NCI-H82 treated with DMSO at 0.1 percent for 48 hours (cell line): ENCODE measurements at regions not wholly inside any gene's neighbourhood (a gene's known extent, or its start where the extent isn't known, plus 50 kb on each side); places are given as distances from the start of the nearest gene placed in this dataset.
"Not testable (repeated sequence)": the region's sequence is repeated elsewhere in the genome, so short reads cannot be mapped to it uniquely, and the experiment has no call there.

Experiments
- DNase-seq: peaks from one replicate; lab custom pipeline; 2025; ENCODE audit not compliant: unreplicated experiment; lab: John Stamatoyannopoulos, UW

GRCh38 chr1:178572604-178573003 is 59.7 kb downstream of the TEX35 start:
- no peak for DNase-seq

- no peak for DNase-seq
Observed at GRCh38 chr1:178573330-178573729, 60.4 kb downstream of the TEX35 start.

DNA sequence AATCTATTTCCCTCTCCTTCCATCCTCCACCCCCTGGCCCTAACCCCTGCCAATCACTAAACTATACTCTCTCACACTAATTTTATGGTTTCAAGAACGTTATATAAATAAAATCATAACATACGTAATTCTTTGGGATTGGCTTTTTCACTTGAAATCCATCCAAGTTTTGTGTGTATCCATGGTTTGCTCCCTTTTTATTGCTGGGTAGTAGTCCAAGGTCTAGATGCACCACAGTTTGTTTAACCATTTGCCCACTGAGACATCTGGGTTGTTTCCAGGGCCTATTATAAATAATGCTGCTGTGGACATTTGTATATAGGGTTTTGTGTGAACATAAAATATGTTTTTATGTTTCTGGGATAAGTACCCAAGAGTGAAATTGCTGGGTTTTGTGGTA is 61.4 kb downstream of the TEX35 start:
- no peak for DNase-seq

- DNase-seq, result no peak
Observed at GRCh38 chr1:178575611-178576361, 62.9 kb downstream of the TEX35 start.

- DNase-seq, result no peak
Observed at GRCh38 chr1:178576841-178577240, 63.9 kb downstream of the TEX35 start.

- DNase-seq, result no peak
Observed at GRCh38 chr1:178577882-178578281, 65.0 kb downstream of the TEX35 start.

DNA sequence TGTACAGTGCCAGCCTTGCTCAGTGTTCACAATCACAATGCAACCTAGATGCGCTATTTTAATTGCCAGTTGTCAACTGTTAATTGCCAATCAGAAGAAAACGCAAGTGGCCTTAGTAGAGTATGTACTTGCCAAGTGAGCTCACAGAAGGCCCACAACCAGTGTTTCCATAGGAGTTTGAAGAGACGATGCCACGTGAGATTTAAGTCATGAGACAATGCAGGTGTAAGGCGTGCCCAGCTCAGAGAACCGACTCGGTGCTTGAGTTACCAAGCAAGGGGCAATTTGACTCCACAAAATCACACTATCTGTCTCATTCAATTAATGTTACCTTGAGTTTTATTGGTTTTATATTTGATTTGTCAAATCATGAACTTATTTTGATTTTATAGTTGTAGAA is 65.6 kb downstream of the TEX35 start:
- DNase-seq, result no peak

DNA sequence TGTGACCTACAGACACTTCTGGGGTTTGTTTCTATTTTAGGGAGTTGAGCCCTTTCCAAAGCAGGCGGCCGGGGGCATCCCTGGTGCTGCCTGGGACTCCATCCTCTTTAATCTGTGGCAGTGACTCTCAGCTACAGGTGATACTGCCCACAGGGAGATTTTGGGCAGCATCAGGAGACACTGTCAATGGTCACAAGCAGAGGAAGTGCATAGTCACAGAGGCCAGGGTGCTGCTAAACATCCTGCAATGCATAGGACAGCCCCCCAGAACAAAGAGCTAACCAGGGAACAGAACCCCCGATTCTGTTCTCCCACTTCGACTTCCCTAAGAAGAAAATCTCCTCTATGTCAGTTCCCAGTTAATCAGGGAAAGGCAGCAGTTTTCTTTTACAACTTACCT is 66.2 kb downstream of the TEX35 start:
- no peak for DNase-seq

GRCh38 chr1:178579562-178579961 is 66.7 kb downstream of the TEX35 start:
- DNase-seq, result no peak

- no peak for DNase-seq
Observed at GRCh38 chr1:178580096-178580495, 67.2 kb downstream of the TEX35 start.

- DNase-seq, result no peak
Observed at GRCh38 chr1:178580876-178581275, 68.0 kb downstream of the TEX35 start.

GRCh38 chr1:178581351-178582303 is 68.7 kb downstream of the TEX35 start:
- DNase-seq, result no peak

GRCh38 chr1:178587096-178587495 is 74.2 kb downstream of the TEX35 start:
- DNase-seq, result no peak

DNA sequence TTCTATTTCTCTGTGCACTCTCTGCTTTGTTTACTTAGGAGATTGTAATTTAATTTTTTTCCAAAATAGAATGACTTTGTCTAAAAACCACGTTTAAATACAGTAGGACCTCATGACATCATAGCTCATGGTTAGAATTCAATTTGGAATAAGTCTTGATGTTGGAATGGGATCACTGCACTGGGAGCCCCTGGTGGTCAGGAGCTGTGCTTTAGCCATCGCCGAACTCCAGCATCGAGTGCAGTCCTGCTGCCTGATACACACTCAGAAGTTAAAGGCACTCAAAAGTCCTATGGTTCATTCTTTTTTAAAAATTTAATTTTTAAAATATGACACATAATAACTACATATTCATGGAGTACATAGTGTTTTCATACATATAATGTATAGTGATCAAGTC is 75.1 kb downstream of the TEX35 start:
- no peak for DNase-seq

DNA sequence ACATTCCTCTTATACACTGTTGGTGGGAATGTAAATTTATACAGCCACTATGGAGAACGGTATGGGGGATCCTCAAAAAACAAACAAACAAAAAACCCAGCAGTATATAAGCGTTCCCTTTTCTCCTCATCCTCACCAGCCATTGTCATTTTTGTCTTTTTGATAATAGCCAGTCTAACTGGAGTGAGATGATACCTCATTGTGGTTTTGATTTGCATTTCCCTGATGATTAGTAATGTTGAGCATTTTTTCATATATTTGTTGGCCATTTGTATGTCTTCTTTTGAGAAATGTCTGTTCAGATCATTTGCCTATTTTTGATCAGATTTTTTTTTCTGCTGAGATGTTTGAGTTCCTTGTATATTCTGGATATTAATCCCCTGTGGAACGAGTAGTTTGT is 76.1 kb downstream of the TEX35 start:
- not testable (repeated sequence) for DNase-seq

GRCh38 chr1:178591811-178592210 is 78.9 kb downstream of the TEX35 start:
- DNase-seq, result not testable (repeated sequence)

- no peak for DNase-seq
Observed at GRCh38 chr1:178593515-178593914, 80.6 kb downstream of the TEX35 start.

DNA sequence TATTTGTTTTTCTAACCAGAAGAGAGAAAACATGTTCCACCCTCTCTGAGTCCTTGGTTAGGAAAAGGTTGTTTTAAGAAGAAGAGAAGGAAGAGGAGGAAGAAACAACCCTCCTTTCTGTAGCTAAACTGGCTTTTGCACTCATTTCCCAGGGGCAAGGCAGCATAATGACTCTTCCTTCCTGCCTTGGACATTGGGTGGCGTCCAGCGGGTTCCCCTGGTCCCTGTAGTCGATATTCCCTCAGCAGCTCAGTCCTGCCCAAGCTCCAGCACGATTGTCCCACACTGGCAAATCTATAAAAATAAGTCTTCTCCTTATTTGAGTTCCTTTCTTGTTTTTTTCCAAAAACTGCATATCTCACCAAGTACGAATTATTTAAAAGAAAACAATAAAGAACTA is 81.2 kb downstream of the TEX35 start:
- DNase-seq, result no peak

DNA sequence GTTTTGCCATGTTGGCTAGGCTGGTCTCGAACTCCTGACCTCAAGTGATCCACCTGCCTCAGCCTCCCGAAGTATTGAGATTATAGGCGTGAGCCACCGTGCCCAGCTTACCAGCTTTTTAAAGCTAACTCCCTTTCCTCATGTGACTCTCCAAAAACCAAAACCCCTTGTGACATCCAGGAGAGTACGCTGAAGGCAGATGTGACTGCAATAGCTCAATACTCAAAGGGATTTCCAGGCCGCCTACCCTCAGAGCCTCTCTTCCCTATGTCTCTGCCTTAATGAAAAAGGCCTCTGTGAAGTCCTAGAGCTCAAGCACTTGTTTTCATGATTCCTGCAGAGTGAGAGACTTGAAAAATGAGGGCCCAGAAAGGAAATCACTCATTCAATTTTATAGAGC is 82.6 kb downstream of the TEX35 start:
- no peak for DNase-seq

DNA sequence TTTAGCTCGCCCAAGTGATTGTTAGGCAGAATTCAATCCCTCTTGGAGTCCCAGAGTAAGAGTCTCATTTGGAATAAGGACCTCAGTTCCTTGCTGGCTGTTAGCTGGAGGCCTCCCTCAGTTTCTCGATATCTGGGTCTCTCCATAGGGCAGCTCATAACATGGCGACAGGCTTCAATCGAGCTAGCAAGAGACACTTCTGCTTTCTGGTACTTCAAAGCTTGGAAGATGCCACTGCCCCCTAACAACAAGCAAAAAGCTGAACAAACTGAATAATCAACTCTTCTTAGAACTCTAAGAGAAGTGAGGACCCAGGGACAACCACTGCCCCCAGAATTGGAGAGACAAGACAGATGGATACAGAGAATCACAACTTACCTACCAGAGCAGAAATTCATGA is 86.2 kb downstream of the TEX35 start:
- no peak for DNase-seq

- DNase-seq, result no peak
Observed at GRCh38 chr1:178599745-178600144, 86.8 kb downstream of the TEX35 start.

- no peak for DNase-seq
Observed at GRCh38 chr1:178603926-178604325, 91.0 kb downstream of the TEX35 start.
